K562 (cell line): ENCODE measurements at regions not wholly inside any gene's neighbourhood (a gene's known extent, or its start where the extent isn't known, plus 50 kb on each side); places are given as distances from the start of the nearest gene placed in this dataset.

Source experiments
- ATAC-seq: fragments of 200-7000 bp; cut with Tn5 transposase; 3 replicates; pipeline ENCODE4 v1.9.1; 2020; ENCODE audit warnings: moderate library complexity
- BruUV-seq: library from RNA; stranded (reverse); fragments of 400-500 nt; replicated peaks from 2 replicates; lab custom pipeline; 2021; lab: Mats Ljungman, UMichigan
- CTCF ChIA-PET: fragments of 300-600 bp; formaldehyde crosslinking; extraction: SDS; loops from one replicate; lab custom pipeline; 2021; ENCODE audit warnings: low intra/inter-chr PET ratio; lab: Yijun Ruan, JAX
- POLR2A ChIA-PET: fragments of 300-600, 350-650 bp; sonication (Branson Sonifier 250); formaldehyde crosslinking; extraction: SDS; loops from one replicate; lab custom pipeline; 2021; ENCODE audit warnings: antibody characterized with exemption, inconsistent platforms; lab: Yijun Ruan, JAX
- DNase-seq, 4 experiments: peaks; one replicate each; pipeline versions ENCODE4 v3.0.0 to v3.0.0-alpha.2; 2011 to 2018; ENCODE audit warnings: low spot score in 3 of 4, mixed read lengths in 3 of 4; ENCODE audit errors: extremely low read depth in 1 of 4
- FAIRE-seq: peaks from 2 replicates; lab custom pipeline; 2011; peaks lifted over from hg19 to GRCh38; lab: Jason Lieb, UNC
- H2AFZ ChIP-seq: 2 replicates; pipeline ENCODE4 v1.6.0; 2011; ENCODE audit warnings: low read depth, low read length, control low read depth, inconsistent platforms
- H3K27ac ChIP-seq: fragments of 200-600 bp; 3 replicates; pipeline ENCODE4 v1.8.0; 2011; ENCODE audit warnings: low read depth, mild to moderate bottlenecking, control low read depth, inconsistent platforms, low read length, moderate library complexity, mixed read lengths; ENCODE audit errors: extremely low read depth
- H3K27me3 ChIP-seq, 2 experiments: fragments of 300-600 bp in 1 of 2; 2 replicates in 1 of 2; 3 replicates in 1 of 2; pipeline versions ENCODE4 v1.6.0 to v1.8.0; 2011; ENCODE audit warnings: inconsistent platforms in 2 of 2, low read length in 2 of 2, mild to moderate bottlenecking in 1 of 2, mixed read lengths in 1 of 2, moderate library complexity in 1 of 2; ENCODE audit not compliant: control insufficient read depth in 2 of 2, insufficient read depth in 2 of 2
- H3K36me3 ChIP-seq: fragments of 300-600 bp; 3 replicates; pipeline ENCODE4 v1.8.0; 2011; ENCODE audit warnings: mild to moderate bottlenecking, low read length, inconsistent platforms; ENCODE audit not compliant: control insufficient read depth, insufficient read depth
- H3K4me1 ChIP-seq, 2 experiments: fragments of 200-600 bp in 1 of 2; replicated peaks in 1 of 2; 2 replicates in 1 of 2; 3 replicates in 1 of 2; pipeline versions ENCODE4 v1.5.1 to v1.8.0; 2011; ENCODE audit warnings: inconsistent platforms in 2 of 2, low read length in 2 of 2, mild to moderate bottlenecking in 1 of 2, mixed read lengths in 1 of 2, moderate library complexity in 1 of 2; ENCODE audit not compliant: control insufficient read depth in 2 of 2, insufficient read depth in 2 of 2
- H3K4me2 ChIP-seq: 2 replicates; pipeline ENCODE4 v1.6.1; 2011; ENCODE audit warnings: low read length, control low read depth, inconsistent platforms, mixed read lengths; ENCODE audit not compliant: insufficient read depth
- H3K4me3 ChIP-seq: fragments of 200-600 bp; sonication (generic), shearing (Covaris generic); 2 replicates; pipeline ENCODE4 v1.5.1; 2016; ENCODE audit warnings: control low read depth, inconsistent platforms
- H3K79me2 ChIP-seq: fragments of 200-600 bp; 3 replicates; pipeline ENCODE4 v1.8.0; 2011; ENCODE audit warnings: low read length, inconsistent platforms; ENCODE audit not compliant: control insufficient read depth, insufficient read depth
- H3K9ac ChIP-seq, 2 experiments: 2 replicates each; pipeline versions ENCODE4 v1.6.0 to v1.6.1; 2011; ENCODE audit warnings: low read depth in 2 of 2, low read length in 2 of 2, control low read depth in 1 of 2, inconsistent platforms in 1 of 2, mild to moderate bottlenecking in 1 of 2, mixed read lengths in 1 of 2; ENCODE audit not compliant: insufficient read depth in 1 of 2
- H3K9me1 ChIP-seq: one replicate; pipeline ENCODE4 v1.6.0; 2011; ENCODE audit warnings: inconsistent platforms, mild to moderate bottlenecking, low read length, moderate library complexity; ENCODE audit not compliant: control insufficient read depth, insufficient read depth
- H3K9me3 ChIP-seq: replicated peaks from 2 replicates; pipeline ENCODE4 v1.5.1; 2011; ENCODE audit warnings: low read depth, low read length, inconsistent platforms; ENCODE audit not compliant: control insufficient read depth, insufficient read depth
- H4K20me1 ChIP-seq: replicated peaks from 2 replicates; pipeline ENCODE4 v1.6.1; 2011; ENCODE audit warnings: low read length, inconsistent platforms, mixed read lengths; ENCODE audit not compliant: control insufficient read depth, insufficient read depth
- GTF2B ChIP-seq: IDR thresholded peaks from 2 replicates; pipeline ENCODE4 v1.6.1; 2011; ENCODE audit not compliant: insufficient read length; ENCODE audit errors: extremely low read depth
- JUND ChIP-seq, 2 experiments: IDR thresholded peaks; 2 replicates in 1 of 2; 3 replicates in 1 of 2; pipeline ENCODE4 v1.6.1; 2011; ENCODE audit warnings: borderline replicate concordance in 2 of 2, low read depth in 2 of 2, low read length in 2 of 2, improper control_type of control experiment in 1 of 2, missing biosample characterization in 1 of 2, missing genetic modification characterization in 1 of 2, missing genetic modification reagents in 1 of 2
- MAFF ChIP-seq: IDR thresholded peaks from 2 replicates; pipeline ENCODE4 v1.6.1; 2012; ENCODE audit warnings: low read length, improper control_type of control experiment
- PYGO2 ChIP-seq: fragments of 450-650 bp; IDR thresholded peaks from 2 replicates; pipeline ENCODE4 v1.6.1; 2016; ENCODE audit warnings: mild to moderate bottlenecking, missing genetic modification characterization, moderate library complexity, missing compliant biosample characterization
- SPI1 ChIP-seq: IDR thresholded peaks from 2 replicates; pipeline ENCODE4 v1.6.1; 2011; ENCODE audit warnings: low read depth, low read length, control low read depth, borderline replicate concordance
- ZNF76 ChIP-seq: fragments of 250-450 bp; sonication (Bioruptor Pico); IDR thresholded peaks from 2 replicates; pipeline ENCODE4 v1.4.0; 2020; ENCODE audit warnings: mild to moderate bottlenecking, moderate library complexity, borderline replicate concordance
- ZNF764 ChIP-seq: fragments of 250-450 bp; sonication (Bioruptor Pico); IDR thresholded peaks from 2 replicates; pipeline ENCODE4 v1.4.0; 2020; ENCODE audit warnings: low read depth, mild to moderate bottlenecking, moderate library complexity
- WGBS: fragments of 100-300 bp; shearing (Covaris generic); methylation state at CpG from one replicate; pipeline ENCODE4 v1.1.6; 2016; ENCODE audit warnings: low coverage, mixed read lengths; ENCODE audit not compliant: insufficient coverage; ENCODE audit errors: missing lambda C conversion rate; 5-methylcytosine and 5-hydroxymethylcytosine counted together
- in situ Hi-C: fragments of 300-500 bp; cut with MboI; formaldehyde crosslinking; loops from 4 replicates; pipeline ENCODE4 v1.15.0; 2018; ENCODE audit warnings: inconsistent platforms, mixed read lengths
- intact Hi-C: fragments of 100-400 bp; cut with micrococcal nuclease; formaldehyde crosslinking; loops from 2 replicates; pipeline ENCODE4 v1.14.2; 2022

GRCh38 chr4:26124753-26125321, 196.0 kb upstream of the RBPJ start (continued):
- TF ChIP-seq PYGO2 (tag) (no peak), ZNF76 (CRISPR knock-in tag) (no peak), JUND (IDR thresholded peaks at IDR 0.05; ENCODE audit: borderline replicate concordance, low read depth, low read length) (no peak; the same call in 1 of the 2 replicates), JUND (tag; IDR thresholded peaks at IDR 0.05; ENCODE audit: borderline replicate concordance, low read depth, low read length) (peak; percentile 23; the same call in 1 of the 3 replicates), MAFF (no peak), SPI1 (no peak)

- TF ChIP-seq GTF2B: no peak
- no peak for TF ChIP-seq ZNF764 (CRISPR knock-in tag)
- Histone ChIP-seq H3K9ac (no peak overlapping the region), H4K20me1 (no peaks in the 10 kb centered on the region), H3K4me3 (no peak overlapping the region), H3K4me2 (no peak overlapping the region), H3K4me1 (no peaks in the 10 kb centered on the region), H3K9me3 (no peaks in the 10 kb centered on the region), H2AFZ (no peak overlapping the region), H3K27me3 (peaks cover 0 to 4% of the 10 kb centered on the region in 2 experiments; a peak in 2 of 5 replicates), H3K36me3 (no peaks in the 10 kb centered on the region), H3K79me2 (no peaks in the 10 kb centered on the region), H3K9me1 (no peaks in the 10 kb centered on the region), H3K27ac (no peak overlapping the region)
- no TSS peak for BruUV-seq
- no peak for FAIRE-seq
- intact Hi-C loops: no loop called here
- 0% methylated on average over 5 of the region's 5 CpGs for WGBS
- in situ Hi-C loops: no loop called here
- ChIA-PET POLR2A (no interaction called here), CTCF (no interaction called here)
- DNase-seq: no peak
- ATAC-seq: no peak
Measured at GRCh38 chr4:26126143-26126718, 194.6 kb upstream of the RBPJ start.
